Neural cell (in vitro differentiated cells): ENCODE measurements at regions not wholly inside any gene's neighbourhood (a gene's known extent, or its start where the extent isn't known, plus 50 kb on each side); places are given as distances from the start of the nearest gene placed in this dataset.

Experiments used
- SMC3 ChIP-seq: fragments of 450-650 bp; conservative IDR thresholded peaks from 2 replicates; pipeline ENCODE4 v1.6.1; 2014; ENCODE audit warnings: antibody characterized with exemption, mild to moderate bottlenecking, moderate library complexity; ENCODE audit not compliant: poor library complexity
- TF ChIP-seq, protein P1 (sequence below): fragments of 450-650 bp; IDR thresholded peaks from 2 replicates; pipeline ENCODE4 v1.5.1; 2014; ENCODE audit warnings: antibody characterized with exemption, mild to moderate bottlenecking, moderate library complexity; ENCODE audit not compliant: poor library complexity, severe bottlenecking

- no peak for TF ChIP-seq SMC3
- TF ChIP-seq, protein P1, sequence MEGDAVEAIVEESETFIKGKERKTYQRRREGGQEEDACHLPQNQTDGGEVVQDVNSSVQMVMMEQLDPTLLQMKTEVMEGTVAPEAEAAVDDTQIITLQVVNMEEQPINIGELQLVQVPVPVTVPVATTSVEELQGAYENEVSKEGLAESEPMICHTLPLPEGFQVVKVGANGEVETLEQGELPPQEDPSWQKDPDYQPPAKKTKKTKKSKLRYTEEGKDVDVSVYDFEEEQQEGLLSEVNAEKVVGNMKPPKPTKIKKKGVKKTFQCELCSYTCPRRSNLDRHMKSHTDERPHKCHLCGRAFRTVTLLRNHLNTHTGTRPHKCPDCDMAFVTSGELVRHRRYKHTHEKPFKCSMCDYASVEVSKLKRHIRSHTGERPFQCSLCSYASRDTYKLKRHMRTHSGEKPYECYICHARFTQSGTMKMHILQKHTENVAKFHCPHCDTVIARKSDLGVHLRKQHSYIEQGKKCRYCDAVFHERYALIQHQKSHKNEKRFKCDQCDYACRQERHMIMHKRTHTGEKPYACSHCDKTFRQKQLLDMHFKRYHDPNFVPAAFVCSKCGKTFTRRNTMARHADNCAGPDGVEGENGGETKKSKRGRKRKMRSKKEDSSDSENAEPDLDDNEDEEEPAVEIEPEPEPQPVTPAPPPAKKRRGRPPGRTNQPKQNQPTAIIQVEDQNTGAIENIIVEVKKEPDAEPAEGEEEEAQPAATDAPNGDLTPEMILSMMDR: no peak
These were observed 698.2 kb upstream of the SGCG start for GRCh38 chr13:22482496-22483000.
